Loucy (cell line): ENCODE measurements at regions not wholly inside any gene's neighbourhood (a gene's known extent, or its start where the extent isn't known, plus 50 kb on each side); places are given as distances from the start of the nearest gene placed in this dataset.

Source experiments
- H2AFZ ChIP-seq: fragments of 200-600 bp; sonication (generic); 2 replicates; pipeline ENCODE4 v1.6.0; 2016; ENCODE audit warnings: antibody characterized with exemption, mild to moderate bottlenecking, low read length, moderate library complexity
- H3F3A ChIP-seq: fragments of 200-600 bp; 2 replicates; pipeline ENCODE4 v1.6.0; 2016; ENCODE audit warnings: antibody characterized with exemption, low read depth, mild to moderate bottlenecking
- H3K27me3 ChIP-seq: fragments of 200-600 bp; sonication (generic); 2 replicates; pipeline ENCODE4 v1.6.1; 2014; ENCODE audit warnings: low read length, mild to moderate bottlenecking; ENCODE audit not compliant: insufficient read depth, poor library complexity, severe bottlenecking
- H3K36me3 ChIP-seq: fragments of 200-600 bp; sonication (generic); 2 replicates; pipeline ENCODE4 v1.6.1; 2016; ENCODE audit warnings: low read length; ENCODE audit not compliant: insufficient read depth
- H3K4me1 ChIP-seq: fragments of 200-600 bp; sonication (generic); 2 replicates; pipeline ENCODE4 v1.5.1; 2014; ENCODE audit warnings: low read length, mild to moderate bottlenecking; ENCODE audit not compliant: insufficient read depth, poor library complexity, severe bottlenecking
- H3K4me2 ChIP-seq: fragments of 200-600 bp; sonication (generic); 2 replicates; pipeline ENCODE4 v1.6.0; 2014; ENCODE audit warnings: antibody characterized with exemption, low read length, low read depth, mild to moderate bottlenecking; ENCODE audit not compliant: poor library complexity, severe bottlenecking
- H3K4me3 ChIP-seq: fragments of 200-600 bp; sonication (generic); 2 replicates; pipeline ENCODE4 v1.5.1; 2014; ENCODE audit warnings: low read length, mild to moderate bottlenecking, mixed read lengths; ENCODE audit not compliant: poor library complexity, severe bottlenecking
- H3K79me2 ChIP-seq: fragments of 200-600 bp; sonication (generic); 2 replicates; pipeline ENCODE4 v1.6.1; 2014; ENCODE audit warnings: low read length; ENCODE audit not compliant: insufficient read depth
- H3K9ac ChIP-seq: fragments of 200-600 bp; sonication (generic); 2 replicates; pipeline ENCODE4 v1.6.0; 2014; ENCODE audit warnings: mild to moderate bottlenecking, low read depth, low read length, moderate library complexity; ENCODE audit not compliant: poor library complexity, severe bottlenecking
- H3K9me2 ChIP-seq: fragments of 200-600 bp; sonication (generic); replicated peaks from 2 replicates; pipeline ENCODE4 v1.6.1; 2016; ENCODE audit warnings: low read depth, low read length, mixed read lengths
- H3K9me3 ChIP-seq: fragments of 200-600 bp; sonication (generic); 2 replicates; pipeline ENCODE4 v1.6.1; 2014; ENCODE audit warnings: mild to moderate bottlenecking, antibody characterized with exemption, low read length, low read depth; ENCODE audit not compliant: insufficient read depth
- H4K20me1 ChIP-seq: fragments of 200-600 bp; sonication (generic); 2 replicates; pipeline ENCODE4 v1.6.0; 2014; ENCODE audit warnings: antibody characterized with exemption, low read length, mild to moderate bottlenecking; ENCODE audit not compliant: insufficient read depth, poor library complexity, severe bottlenecking
- EZH2phosphoT487 ChIP-seq: fragments of 200-600 bp; IDR thresholded peaks from 2 replicates; pipeline ENCODE4 v1.6.1; 2018; ENCODE audit warnings: antibody characterized with exemption, mild to moderate bottlenecking, moderate library complexity, borderline replicate concordance
- TF ChIP-seq, protein P1 (sequence below): fragments of 200-600 bp; sonication (generic); conservative IDR thresholded peaks from 2 replicates; pipeline ENCODE4 v1.5.1; 2014; ENCODE audit warnings: mild to moderate bottlenecking, antibody characterized with exemption, low read length

DNA sequence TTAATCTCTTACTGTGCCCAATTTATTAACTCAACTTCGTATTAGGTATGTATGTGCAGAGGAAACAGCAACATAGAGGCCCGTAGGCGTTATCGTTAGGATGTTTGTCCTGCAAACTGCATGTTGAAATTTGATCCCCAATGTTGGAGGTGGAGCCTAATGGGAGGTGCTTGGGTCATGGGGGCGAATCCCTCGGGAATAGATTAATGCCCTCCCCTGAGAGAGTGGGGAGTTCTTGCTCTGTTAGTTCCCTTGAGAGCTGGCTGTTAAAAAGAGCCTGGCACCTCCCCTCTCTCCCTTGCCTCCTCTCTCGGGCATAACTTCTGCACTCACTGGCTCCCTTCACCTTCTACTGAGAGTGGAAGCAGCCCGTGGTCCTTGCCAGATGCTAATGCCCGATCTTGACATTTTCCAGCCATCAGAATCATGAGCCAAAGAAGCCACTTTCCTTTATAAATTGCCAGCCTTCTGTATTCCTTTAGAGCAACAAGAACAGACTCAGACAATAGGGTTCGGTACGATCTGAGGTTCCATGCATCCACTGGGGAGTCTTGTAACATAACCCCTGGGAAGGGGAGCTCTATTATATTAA, 149.0 kb upstream of the RAB4A start:
- H3K4me3 ChIP-seq, result no peak overlapping the region
- peaks cover 6% of the 10 kb centered on the region for H3K4me1 ChIP-seq
- TF ChIP-seq EZH2phosphoT487, result no peak
- TF ChIP-seq, protein P1, sequence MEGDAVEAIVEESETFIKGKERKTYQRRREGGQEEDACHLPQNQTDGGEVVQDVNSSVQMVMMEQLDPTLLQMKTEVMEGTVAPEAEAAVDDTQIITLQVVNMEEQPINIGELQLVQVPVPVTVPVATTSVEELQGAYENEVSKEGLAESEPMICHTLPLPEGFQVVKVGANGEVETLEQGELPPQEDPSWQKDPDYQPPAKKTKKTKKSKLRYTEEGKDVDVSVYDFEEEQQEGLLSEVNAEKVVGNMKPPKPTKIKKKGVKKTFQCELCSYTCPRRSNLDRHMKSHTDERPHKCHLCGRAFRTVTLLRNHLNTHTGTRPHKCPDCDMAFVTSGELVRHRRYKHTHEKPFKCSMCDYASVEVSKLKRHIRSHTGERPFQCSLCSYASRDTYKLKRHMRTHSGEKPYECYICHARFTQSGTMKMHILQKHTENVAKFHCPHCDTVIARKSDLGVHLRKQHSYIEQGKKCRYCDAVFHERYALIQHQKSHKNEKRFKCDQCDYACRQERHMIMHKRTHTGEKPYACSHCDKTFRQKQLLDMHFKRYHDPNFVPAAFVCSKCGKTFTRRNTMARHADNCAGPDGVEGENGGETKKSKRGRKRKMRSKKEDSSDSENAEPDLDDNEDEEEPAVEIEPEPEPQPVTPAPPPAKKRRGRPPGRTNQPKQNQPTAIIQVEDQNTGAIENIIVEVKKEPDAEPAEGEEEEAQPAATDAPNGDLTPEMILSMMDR, result no peak
- H3K36me3 ChIP-seq, result no peaks in the 10 kb centered on the region
- no peak overlapping the region for H3K9ac ChIP-seq
- H2AFZ ChIP-seq, result no peak overlapping the region
- no peaks in the 10 kb centered on the region for H3K9me3 ChIP-seq
- H4K20me1 ChIP-seq, result no peaks in the 10 kb centered on the region
- H3F3A ChIP-seq, result no peaks in the 10 kb centered on the region
- H3K9me2 ChIP-seq, result no peaks in the 10 kb centered on the region
- no peak overlapping the region for H3K4me2 ChIP-seq
- H3K27me3 ChIP-seq, result no peaks in the 10 kb centered on the region
- no peaks in the 10 kb centered on the region for H3K79me2 ChIP-seq

DNA sequence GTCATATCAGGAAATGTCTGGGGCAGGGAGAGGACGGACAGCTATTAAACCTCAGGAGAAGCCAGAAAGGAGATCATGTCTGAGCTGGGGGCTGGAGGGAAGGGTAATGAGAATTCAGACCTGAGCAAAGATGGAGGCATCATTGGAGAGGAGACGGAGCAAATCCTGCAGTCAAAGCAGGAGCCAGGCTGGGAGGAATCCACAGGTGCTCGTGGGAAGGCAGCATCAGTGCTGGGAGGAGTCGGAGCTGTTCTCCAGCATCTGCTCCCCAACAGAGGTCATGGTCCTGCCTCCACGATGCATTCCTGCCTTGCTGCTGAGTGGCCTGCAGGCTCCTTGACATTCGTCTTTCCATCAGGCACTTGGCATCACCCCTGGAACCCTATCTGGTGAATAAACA, 148.3 kb upstream of the RAB4A start:
- H3K79me2 ChIP-seq, result no peaks in the 10 kb centered on the region
- no peaks in the 10 kb centered on the region for H3F3A ChIP-seq
- H3K4me3 ChIP-seq, result no peak overlapping the region
- H3K9me2 ChIP-seq, result no peaks in the 10 kb centered on the region
- no peak overlapping the region for H3K9ac ChIP-seq
- no peaks in the 10 kb centered on the region for H3K36me3 ChIP-seq
- H3K9me3 ChIP-seq, result no peaks in the 10 kb centered on the region
- no peak overlapping the region for H3K4me2 ChIP-seq
- no peaks in the 10 kb centered on the region for H3K27me3 ChIP-seq
- peaks cover 12% of the 10 kb centered on the region for H3K4me1 ChIP-seq
- TF ChIP-seq, protein P1, result no peak
- TF ChIP-seq EZH2phosphoT487, result no peak
- H4K20me1 ChIP-seq, result no peaks in the 10 kb centered on the region
- H2AFZ ChIP-seq, result no peak overlapping the region

DNA sequence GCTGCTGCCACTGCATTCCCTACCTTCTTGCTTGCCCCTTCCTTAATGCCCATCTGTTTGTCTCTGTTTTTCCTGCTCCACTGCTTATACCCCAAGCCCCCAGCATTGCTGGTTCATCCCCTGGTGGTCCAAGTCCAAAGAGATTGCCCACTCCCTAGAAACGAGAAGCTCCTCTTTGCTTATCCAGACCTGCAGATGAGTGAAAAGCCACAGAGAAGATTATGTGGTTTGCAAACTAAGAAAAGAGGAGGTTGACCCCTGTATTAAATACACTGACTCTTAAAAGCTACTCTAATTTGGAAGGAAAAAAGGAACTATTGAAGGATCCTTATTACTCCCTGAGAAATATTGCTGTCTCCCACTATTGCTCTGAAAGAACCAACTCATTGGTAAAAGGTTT, 146.8 kb upstream of the RAB4A start:
- no peaks in the 10 kb centered on the region for H3K36me3 ChIP-seq
- no peaks in the 10 kb centered on the region for H4K20me1 ChIP-seq
- H3K79me2 ChIP-seq, result no peaks in the 10 kb centered on the region
- no peak overlapping the region for H2AFZ ChIP-seq
- no peaks in the 10 kb centered on the region for H3F3A ChIP-seq
- no peak overlapping the region for H3K4me3 ChIP-seq
- H3K4me2 ChIP-seq, result no peak overlapping the region
- TF ChIP-seq EZH2phosphoT487, result no peak
- TF ChIP-seq, protein P1, result no peak
- H3K9me3 ChIP-seq, result no peaks in the 10 kb centered on the region
- peaks cover 26% of the 10 kb centered on the region for H3K4me1 ChIP-seq
- no peak overlapping the region for H3K9ac ChIP-seq
- no peaks in the 10 kb centered on the region for H3K9me2 ChIP-seq
- H3K27me3 ChIP-seq, result no peaks in the 10 kb centered on the region
